ENCODE measurements at regions not wholly inside any gene's neighbourhood (a gene's known extent, or its start where the extent isn't known, plus 50 kb on each side); places are given as distances from the start of the nearest gene placed in this dataset.

GRCh38 chr10:60606343-60607080 is 171.8 kb upstream of the CDK1 start:
- Histone ChIP-seq H3K36me3 (no peaks in the 10 kb centered on the region), H3K9me3 (no peaks in the 10 kb centered on the region), H3K4me3 (no peak overlapping the region), H3K27me3 (no peaks in the 10 kb centered on the region), H3K27ac (no peak overlapping the region), H3K4me1 (peaks cover 0 to 5% (median 0%) of the 10 kb centered on the region in 3 donors)
- TF ChIP-seq POLR2A (IDR thresholded peaks at IDR 0.05) (no peak), CTCF (IDR thresholded peaks at IDR 0.05) (no peak)
- WGBS, 2 donors: 16 to 31% methylated on average over 2 of the region's 2 CpGs
- intact Hi-C loops (cut with DNase I): no loop called here
- no peak for DNase-seq

DNA sequence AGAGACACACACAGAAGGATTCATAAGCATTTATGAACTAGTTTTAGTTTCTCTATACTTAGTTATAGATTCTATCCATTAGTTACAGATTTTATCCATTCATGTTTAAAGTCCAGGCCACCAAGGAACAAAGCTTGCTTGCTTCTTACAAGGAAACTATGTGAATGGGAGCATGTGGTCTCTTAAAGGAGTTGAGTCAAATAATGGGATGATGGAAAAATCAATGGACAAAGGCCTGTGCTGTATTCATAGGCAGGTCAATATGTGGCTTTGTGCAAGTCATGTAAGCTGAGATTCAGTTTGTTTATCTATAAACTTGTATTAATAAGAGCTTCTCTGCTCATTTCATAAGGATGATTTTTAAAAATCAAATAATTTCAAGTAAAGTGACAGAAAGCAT is 172.8 kb upstream of the CDK1 start:
- Histone ChIP-seq H3K4me1 (no peaks in the 10 kb centered on the region), H3K4me3 (no peak overlapping the region), H3K9me3 (no peaks in the 10 kb centered on the region), H3K27me3 (no peaks in the 10 kb centered on the region), H3K36me3 (no peaks in the 10 kb centered on the region), H3K27ac (no peak overlapping the region)
- no peak for TF ChIP-seq CTCF (IDR thresholded peaks at IDR 0.05)
- TF ChIP-seq POLR2A (IDR thresholded peaks at IDR 0.05): no peak
- intact Hi-C loops (cut with DNase I): no loop called here
- no peak for DNase-seq

- TF ChIP-seq CTCF (IDR thresholded peaks at IDR 0.05): no peak
- no peak for TF ChIP-seq POLR2A (IDR thresholded peaks at IDR 0.05)
- WGBS, 2 donors: 54 to 64% methylated on average over 1 of the region's 1 CpG
- intact Hi-C loops (cut with DNase I): no loop called here
- Histone ChIP-seq H3K27ac (no peak overlapping the region), H3K4me3 (no peak overlapping the region), H3K36me3 (no peaks in the 10 kb centered on the region), H3K4me1 (no peaks in the 10 kb centered on the region), H3K27me3 (no peaks in the 10 kb centered on the region), H3K9me3 (no peaks in the 10 kb centered on the region)
- DNase-seq: no peak
These were observed 173.9 kb upstream of the CDK1 start for GRCh38 chr10:60604342-60604741.

DNA sequence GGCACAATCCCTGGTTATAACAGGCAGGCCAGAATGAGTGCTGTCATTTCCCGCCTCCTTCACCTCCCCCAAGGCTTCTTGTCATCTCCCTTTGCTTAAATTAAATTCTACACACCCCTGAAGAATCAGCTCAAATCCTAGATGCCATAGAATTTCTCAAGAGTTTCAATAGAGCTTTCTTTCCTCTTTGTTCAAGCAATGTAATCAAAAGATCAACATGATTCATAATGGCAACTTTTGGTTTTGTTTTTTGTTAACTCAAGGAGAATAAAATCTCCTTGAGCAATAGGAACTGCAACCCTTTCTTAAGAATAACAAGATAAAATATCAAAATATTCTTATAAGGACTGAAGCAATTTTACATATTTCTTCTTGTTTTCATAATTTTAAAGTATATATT is 180.8 kb upstream of the CDK1 start:
- H3K4me3 ChIP-seq: no peak overlapping the region
- H3K36me3 ChIP-seq: no peaks in the 10 kb centered on the region
- no peak overlapping the region for H3K27ac ChIP-seq
- DNase-seq: no peak
- TF ChIP-seq CTCF (IDR thresholded peaks at IDR 0.05): no peak
- TF ChIP-seq POLR2A (IDR thresholded peaks at IDR 0.05): no peak
- H3K4me1 ChIP-seq: no peaks in the 10 kb centered on the region
- H3K27me3 ChIP-seq: no peaks in the 10 kb centered on the region
- intact Hi-C loops (cut with DNase I): no loop called here
- H3K9me3 ChIP-seq: no peaks in the 10 kb centered on the region
- WGBS, 2 donors: 86 to 100% methylated on average over 1 of the region's 1 CpG

DNA sequence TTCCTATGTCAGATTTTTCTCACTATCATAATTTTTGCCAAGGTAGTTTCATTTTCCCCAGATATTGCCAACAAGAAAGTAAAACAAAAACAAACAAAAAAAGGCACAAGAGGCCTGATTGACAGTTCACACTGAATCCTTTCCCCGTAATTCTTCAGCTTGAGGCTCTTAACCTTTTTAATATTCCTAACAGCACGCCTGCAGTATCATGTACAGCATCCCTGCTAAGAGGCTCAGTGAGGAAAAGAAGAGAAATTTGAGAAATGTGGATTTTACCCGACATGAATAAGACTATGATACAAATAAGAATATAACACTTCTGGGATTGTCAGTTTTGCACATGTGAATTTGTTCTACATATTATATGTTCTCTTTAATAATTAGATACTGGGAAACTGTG is 182.4 kb upstream of the CDK1 start:
- no peak overlapping the region for H3K4me3 ChIP-seq
- H3K9me3 ChIP-seq: no peaks in the 10 kb centered on the region
- H3K27ac ChIP-seq: no peak overlapping the region
- no peaks in the 10 kb centered on the region for H3K36me3 ChIP-seq
- WGBS, 2 donors: 79 to 85% methylated on average over 3 of the region's 3 CpGs
- TF ChIP-seq POLR2A (IDR thresholded peaks at IDR 0.05) (no peak), CTCF (IDR thresholded peaks at IDR 0.05) (no peak)
- no peak for DNase-seq
- no peaks in the 10 kb centered on the region for H3K4me1 ChIP-seq
- H3K27me3 ChIP-seq: no peaks in the 10 kb centered on the region
- intact Hi-C loops (cut with DNase I): no loop called here

Data from esophagus squamous epithelium (tissue), 5 donors.